WTC11 (cell line): ENCODE measurements at regions not wholly inside any gene's neighbourhood (a gene's known extent, or its start where the extent isn't known, plus 50 kb on each side); places are given as distances from the start of the nearest gene placed in this dataset.

Experiments used
- ATAC-seq: fragments of 200-7000 bp; cut with Tn5 transposase; 2 replicates; pipeline ENCODE4 v1.10.0; 2021; ENCODE audit warnings: mild to moderate bottlenecking, moderate library complexity
- CTCF ChIA-PET: fragments of 300-600 bp; sonication (Branson Sonifier 250); formaldehyde crosslinking; loops from one replicate; lab custom pipeline; 2021; ENCODE audit warnings: antibody characterized with exemption; lab: Charles Lee
- POLR2A ChIA-PET: fragments of 350-600 bp; sonication (Branson Sonifier 250); formaldehyde crosslinking; loops from one replicate; lab custom pipeline; 2021; ENCODE audit warnings: antibody characterized with exemption; lab: Charles Lee
- DNase-seq: peaks from one replicate; pipeline ENCODE4 v3.0.0; 2021; ENCODE audit warnings: low spot score
- H3K27ac Mint-ChIP-seq: 2 replicates; pipeline ENCODE4 v1.8.0; 2021; ENCODE audit warnings: mixed read lengths
- H3K27me3 Mint-ChIP-seq: 2 replicates; pipeline ENCODE4 v1.8.0; 2021; ENCODE audit warnings: low read depth, mild to moderate bottlenecking, moderate library complexity, mixed read lengths
- H3K36me3 Mint-ChIP-seq: 2 replicates; pipeline ENCODE4 v1.8.0; 2021; ENCODE audit warnings: mixed read lengths
- H3K4me1 Mint-ChIP-seq: 2 replicates; pipeline ENCODE4 v1.8.0; 2022; ENCODE audit warnings: mixed read lengths
- H3K4me3 Mint-ChIP-seq: 2 replicates; pipeline ENCODE4 v1.8.0; 2021; ENCODE audit warnings: mild to moderate bottlenecking, moderate library complexity, mixed read lengths
- H3K9me3 Mint-ChIP-seq: 2 replicates; pipeline ENCODE4 v1.8.0; 2021; ENCODE audit warnings: mixed read lengths
- AFF4 ChIP-seq: sonication (generic); formaldehyde crosslinking; IDR thresholded peaks from 2 replicates; pipeline ENCODE4 v1.8.1; 2023; ENCODE audit warnings: mild to moderate bottlenecking, missing genetic modification reagents, borderline replicate concordance
- CBFB ChIP-seq: sonication (generic); formaldehyde crosslinking; IDR thresholded peaks from 2 replicates; pipeline ENCODE4 v1.8.1; 2022; ENCODE audit warnings: mild to moderate bottlenecking, low read depth, missing genetic modification reagents
- E2F4 ChIP-seq: sonication (generic); formaldehyde crosslinking; IDR thresholded peaks from 2 replicates; pipeline ENCODE4 v1.8.1; 2022; ENCODE audit warnings: low read depth, mild to moderate bottlenecking, moderate library complexity, missing genetic modification reagents, borderline replicate concordance
- GABPB1 ChIP-seq: sonication (generic); formaldehyde crosslinking; IDR thresholded peaks from 2 replicates; pipeline ENCODE4 v1.8.1; 2023; ENCODE audit warnings: mild to moderate bottlenecking, missing genetic modification reagents
- GRHL2 ChIP-seq: fragments of 250-450 bp; sonication (Bioruptor Pico); IDR thresholded peaks from 2 replicates; pipeline ENCODE4 v1.8.0; 2022; ENCODE audit warnings: mild to moderate bottlenecking, moderate library complexity; ENCODE audit not compliant: insufficient replicate concordance, severe bottlenecking
- HMGA2 ChIP-seq: fragments of 250-450 bp; sonication (Bioruptor Pico); IDR thresholded peaks from 2 replicates; pipeline ENCODE4 v1.4.0; 2021; ENCODE audit warnings: mild to moderate bottlenecking, moderate library complexity
- IRF2 ChIP-seq: sonication (generic); formaldehyde crosslinking; IDR thresholded peaks from 2 replicates; pipeline ENCODE4 v1.8.0; 2022; ENCODE audit warnings: low read depth, missing genetic modification reagents, borderline replicate concordance
- MYBL2 ChIP-seq: sonication (generic); formaldehyde crosslinking; IDR thresholded peaks from 2 replicates; pipeline ENCODE4 v1.8.1; 2023; ENCODE audit warnings: mild to moderate bottlenecking, moderate library complexity, missing genetic modification reagents
- OVOL2 ChIP-seq: fragments of 250-450 bp; sonication (Bioruptor Pico); IDR thresholded peaks from 2 replicates; pipeline ENCODE4 v1.9.0; 2021; ENCODE audit warnings: mild to moderate bottlenecking, borderline replicate concordance
- PREB ChIP-seq: sonication (generic); formaldehyde crosslinking; IDR thresholded peaks from 2 replicates; pipeline ENCODE4 v1.8.1; 2022; ENCODE audit warnings: mild to moderate bottlenecking, missing genetic modification reagents, moderate library complexity, borderline replicate concordance
- SMAD4 ChIP-seq: sonication (generic); formaldehyde crosslinking; IDR thresholded peaks from 2 replicates; pipeline ENCODE4 v1.8.0; 2022; ENCODE audit warnings: mild to moderate bottlenecking, missing genetic modification reagents
- SP1 ChIP-seq: sonication (generic); formaldehyde crosslinking; conservative IDR thresholded peaks from 2 replicates; pipeline ENCODE4 v1.8.1; 2022; ENCODE audit warnings: missing genetic modification reagents
- ZBTB43 ChIP-seq: sonication (generic); formaldehyde crosslinking; IDR thresholded peaks from 2 replicates; pipeline ENCODE4 v1.8.1; 2023; ENCODE audit warnings: mild to moderate bottlenecking, missing genetic modification reagents
- ZMAT4 ChIP-seq: fragments of 250-450 bp; sonication (Bioruptor Pico); IDR thresholded peaks from 2 replicates; pipeline ENCODE4 v1.9.0; 2021; ENCODE audit warnings: mild to moderate bottlenecking
- ZNF138 ChIP-seq: sonication (generic); formaldehyde crosslinking; conservative IDR thresholded peaks from 2 replicates; pipeline ENCODE4 v1.8.1; 2022; ENCODE audit warnings: mild to moderate bottlenecking, moderate library complexity, missing genetic modification reagents
- ZNF219 ChIP-seq: sonication (generic); formaldehyde crosslinking; IDR thresholded peaks from 2 replicates; pipeline ENCODE4 v1.8.0; 2023; ENCODE audit warnings: missing genetic modification reagents, mild to moderate bottlenecking, borderline replicate concordance
- ZNF317 ChIP-seq: sonication (generic); formaldehyde crosslinking; IDR thresholded peaks from 2 replicates; pipeline ENCODE4 v1.8.1; 2023; ENCODE audit warnings: low read depth, mild to moderate bottlenecking, moderate library complexity, missing genetic modification reagents, borderline replicate concordance
- ZNF396 ChIP-seq: fragments of 250-450 bp; sonication (Bioruptor Pico); IDR thresholded peaks from 2 replicates; pipeline ENCODE4 v1.8.0; 2021; ENCODE audit warnings: mild to moderate bottlenecking, moderate library complexity, borderline replicate concordance
- ZNF423 ChIP-seq: fragments of 250-450 bp; sonication (Bioruptor Pico); IDR thresholded peaks from 2 replicates; pipeline ENCODE4 v2.1.2; 2022; ENCODE audit warnings: mild to moderate bottlenecking, moderate library complexity

GRCh38 chr4:188463909-188464308, 324.7 kb downstream of the TRIML1 start:
- Mint-ChIP-seq H3K27ac (no peak overlapping the region), H3K36me3 (peaks cover 30% of the 10 kb centered on the region), H3K9me3 (peaks cover 35% of the 10 kb centered on the region), H3K27me3 (no peaks in the 10 kb centered on the region), H3K4me3 (no peak overlapping the region), H3K4me1 (no peaks in the 10 kb centered on the region)
- ATAC-seq: no peak
- ChIA-PET CTCF (no interaction called here), POLR2A (no interaction called here)
- DNase-seq: no peak
- TF ChIP-seq GABPB1 (CRISPR knock-in tag) (no peak), ZNF138 (CRISPR knock-in tag) (no peak), ZNF396 (CRISPR knock-in tag) (no peak), SMAD4 (CRISPR knock-in tag) (no peak), ZNF423 (CRISPR knock-in tag) (no peak), GRHL2 (CRISPR knock-in tag) (no peak), IRF2 (CRISPR knock-in tag) (no peak), ZBTB43 (no peak)

- DNase-seq (no peak), ATAC-seq (no peak)
- POLR2A ChIA-PET: no interaction called here
- no peaks in the 10 kb centered on the region for H3K27me3 Mint-ChIP-seq
- peaks cover 22% of the 10 kb centered on the region for H3K36me3 Mint-ChIP-seq
- H3K27ac Mint-ChIP-seq: no peak overlapping the region
- H3K4me1 Mint-ChIP-seq: no peaks in the 10 kb centered on the region
- TF ChIP-seq CBFB (CRISPR knock-in tag): no peak
- no peak for TF ChIP-seq PREB (CRISPR knock-in tag)
- no peak for TF ChIP-seq GRHL2 (CRISPR knock-in tag)
- TF ChIP-seq ZNF219 (CRISPR knock-in tag): no peak
- no peak for TF ChIP-seq AFF4 (CRISPR knock-in tag)
- TF ChIP-seq E2F4 (CRISPR knock-in tag): no peak
- no peak for TF ChIP-seq OVOL2 (CRISPR knock-in tag)
- no peak for TF ChIP-seq ZNF317 (CRISPR knock-in tag)
- no peak for TF ChIP-seq MYBL2 (CRISPR knock-in tag)
- TF ChIP-seq HMGA2 (CRISPR knock-in tag): no peak
- TF ChIP-seq SP1 (CRISPR knock-in tag): no peak
- TF ChIP-seq ZMAT4: no peak
- peaks cover 26% of the 10 kb centered on the region for H3K9me3 Mint-ChIP-seq
- H3K4me3 Mint-ChIP-seq: no peak overlapping the region
- CTCF ChIA-PET: no interaction called here
Observed at GRCh38 chr4:188466001-188466400, 326.8 kb downstream of the TRIML1 start.
